Astrocyte of the spinal cord (primary cell): ENCODE measurements at regions not wholly inside any gene's neighbourhood (a gene's known extent, or its start where the extent isn't known, plus 50 kb on each side); places are given as distances from the start of the nearest gene placed in this dataset.

Experiments
- DNase-seq: peaks from one replicate; pipeline ENCODE4 v3.0.0; 2011; ENCODE audit warnings: low read depth, low spot score
- H3K4me3 ChIP-seq: 2 replicates; pipeline ENCODE4 v1.5.1; 2011; ENCODE audit warnings: low read depth, mild to moderate bottlenecking, low read length, moderate library complexity
- in situ Hi-C: cut with HindIII; loops from 2 replicates; pipeline ENCODE4 v1.10.0; 2017; ENCODE audit warnings: low sequenced_read_pairs
- TF ChIP-seq, protein P1 (sequence below): IDR thresholded peaks from 2 replicates; pipeline ENCODE4 v1.5.1; 2012; ENCODE audit warnings: low read depth, mild to moderate bottlenecking, low read length, inconsistent platforms

GRCh38 chr16:86708431-86708830, 130.1 kb downstream of the FOXL1 start:
- TF ChIP-seq, protein P1, sequence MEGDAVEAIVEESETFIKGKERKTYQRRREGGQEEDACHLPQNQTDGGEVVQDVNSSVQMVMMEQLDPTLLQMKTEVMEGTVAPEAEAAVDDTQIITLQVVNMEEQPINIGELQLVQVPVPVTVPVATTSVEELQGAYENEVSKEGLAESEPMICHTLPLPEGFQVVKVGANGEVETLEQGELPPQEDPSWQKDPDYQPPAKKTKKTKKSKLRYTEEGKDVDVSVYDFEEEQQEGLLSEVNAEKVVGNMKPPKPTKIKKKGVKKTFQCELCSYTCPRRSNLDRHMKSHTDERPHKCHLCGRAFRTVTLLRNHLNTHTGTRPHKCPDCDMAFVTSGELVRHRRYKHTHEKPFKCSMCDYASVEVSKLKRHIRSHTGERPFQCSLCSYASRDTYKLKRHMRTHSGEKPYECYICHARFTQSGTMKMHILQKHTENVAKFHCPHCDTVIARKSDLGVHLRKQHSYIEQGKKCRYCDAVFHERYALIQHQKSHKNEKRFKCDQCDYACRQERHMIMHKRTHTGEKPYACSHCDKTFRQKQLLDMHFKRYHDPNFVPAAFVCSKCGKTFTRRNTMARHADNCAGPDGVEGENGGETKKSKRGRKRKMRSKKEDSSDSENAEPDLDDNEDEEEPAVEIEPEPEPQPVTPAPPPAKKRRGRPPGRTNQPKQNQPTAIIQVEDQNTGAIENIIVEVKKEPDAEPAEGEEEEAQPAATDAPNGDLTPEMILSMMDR = no peak
- DNase-seq = no peak
- no peak overlapping the region for H3K4me3 ChIP-seq
- in situ Hi-C loops = no loop called here

DNA sequence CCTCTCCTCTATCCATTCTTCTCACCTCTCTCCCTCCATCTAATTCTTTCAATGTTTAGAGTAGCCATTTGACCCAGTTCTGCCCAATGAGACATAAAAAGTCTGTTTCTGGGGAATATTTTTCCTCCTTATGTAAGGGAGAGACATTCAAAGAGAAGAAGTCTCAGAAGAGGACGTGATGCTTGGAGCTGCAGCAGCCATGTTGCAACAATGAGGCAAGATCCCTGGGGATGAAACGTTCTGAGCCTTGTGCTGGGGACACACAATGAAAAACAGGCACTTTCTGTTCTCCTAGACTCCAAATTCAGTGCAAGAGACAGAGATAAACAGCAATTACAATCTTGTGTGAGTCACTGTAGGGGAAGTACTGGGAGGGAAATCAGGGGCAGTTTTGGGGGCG, 130.8 kb downstream of the FOXL1 start:
- TF ChIP-seq, protein P1 = no peak

GRCh38 chr16:86709902-86710601, 131.7 kb downstream of the FOXL1 start:
- TF ChIP-seq, protein P1 = no peak
- in situ Hi-C loops = no loop called here
- H3K4me3 ChIP-seq = no peak overlapping the region
- no peak for DNase-seq

More for the DNA sequence above, 130.8 kb downstream of the FOXL1 start:
- no peak for DNase-seq
- in situ Hi-C loops = no loop called here
- H3K4me3 ChIP-seq = no peak overlapping the region

DNA sequence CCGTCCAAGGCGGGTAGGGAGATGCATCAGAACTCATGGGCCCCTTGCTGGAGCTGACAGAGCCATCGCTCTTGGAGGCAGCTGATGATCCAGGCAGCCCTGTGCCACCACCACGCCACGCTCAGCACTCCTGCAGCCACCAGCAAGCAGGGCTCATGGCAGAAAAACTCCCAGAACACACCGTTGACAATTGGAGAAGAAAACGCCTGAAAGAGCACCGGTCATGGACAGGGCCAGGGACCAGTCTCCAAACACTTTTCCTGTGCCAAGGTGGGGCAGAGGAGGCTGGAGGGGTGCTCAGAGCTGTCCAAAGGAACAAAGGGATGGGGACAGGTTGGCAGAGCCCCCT, 132.2 kb downstream of the FOXL1 start:
- TF ChIP-seq, protein P1 = no peak
- in situ Hi-C loops = no loop called here
- DNase-seq = no peak
- no peak overlapping the region for H3K4me3 ChIP-seq

DNA sequence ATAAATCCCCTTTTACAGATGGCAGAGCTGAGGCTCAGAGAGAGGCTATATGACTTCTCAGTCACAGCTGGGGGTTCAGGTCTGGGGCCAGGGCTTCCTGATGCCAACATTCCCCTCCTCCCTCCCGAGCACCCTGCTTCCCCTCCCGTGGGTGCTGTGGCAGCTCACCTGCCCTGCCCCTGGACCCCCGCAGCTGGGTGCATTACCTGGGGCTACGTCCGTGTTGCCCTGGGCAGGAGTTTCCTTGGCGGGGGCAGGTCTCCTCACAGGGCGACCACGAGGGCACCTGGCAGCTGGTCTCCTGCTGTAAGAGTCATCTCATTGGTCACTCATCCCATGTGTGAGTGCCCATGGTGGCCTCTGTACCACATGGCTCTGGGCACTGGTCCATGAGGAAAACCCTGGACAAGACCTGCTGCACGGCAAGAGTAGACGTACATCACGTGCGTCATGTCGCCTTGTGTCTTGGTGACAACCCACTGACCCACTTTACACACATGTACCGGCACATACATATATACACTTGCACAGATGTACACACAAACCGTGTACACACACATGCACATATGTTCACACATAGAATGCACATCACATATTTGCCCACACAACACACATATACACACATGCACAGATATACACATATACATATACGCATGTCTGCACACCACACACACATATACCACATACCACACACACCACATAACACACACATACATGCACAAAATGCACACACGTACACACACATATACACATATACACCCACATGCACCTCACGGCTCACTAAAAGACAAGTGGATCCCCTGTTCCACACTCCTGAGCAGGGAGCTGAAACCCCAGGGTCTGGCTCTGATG, 134.0 kb downstream of the FOXL1 start:
- in situ Hi-C loops = no loop called here
- DNase-seq = no peak
- TF ChIP-seq, protein P1 = no peak
- H3K4me3 ChIP-seq = no peak overlapping the region

DNA sequence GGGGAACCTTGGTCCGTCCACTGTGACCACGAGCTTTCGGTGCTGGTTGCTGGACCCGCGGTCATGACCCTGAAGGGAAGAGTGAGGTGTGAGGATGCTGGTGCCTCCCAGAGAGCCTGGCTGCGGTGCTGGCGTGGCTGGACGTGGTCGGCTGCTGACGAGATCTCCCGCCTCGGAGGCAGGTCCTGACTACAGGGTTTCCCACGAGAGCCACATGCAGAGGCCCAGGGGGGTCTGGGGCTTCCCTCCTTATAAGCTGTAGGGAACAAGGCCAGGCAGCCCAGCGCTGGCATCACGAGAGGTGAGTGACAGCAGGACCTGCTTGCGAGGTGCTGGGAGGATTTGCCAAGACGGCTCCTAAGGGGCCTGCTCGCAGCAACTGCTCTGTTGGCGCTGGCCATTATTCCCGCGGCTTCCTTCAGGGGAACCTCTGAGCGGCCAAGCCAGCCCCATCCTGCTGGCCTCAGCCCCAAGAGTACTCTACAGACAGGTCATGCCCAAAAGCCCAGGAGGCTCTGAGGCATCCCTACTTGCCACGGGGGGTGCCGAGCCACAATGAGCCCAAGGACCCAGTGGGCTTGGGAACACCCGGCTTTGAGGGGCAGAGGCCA, 134.8 kb downstream of the FOXL1 start:
- no peak overlapping the region for H3K4me3 ChIP-seq
- TF ChIP-seq, protein P1 = no peak
- DNase-seq = no peak
- in situ Hi-C loops = no loop called here
